ENCODE measurements at regions not wholly inside any gene's neighbourhood (a gene's known extent, or its start where the extent isn't known, plus 50 kb on each side); places are given as distances from the start of the nearest gene placed in this dataset.

DNA sequence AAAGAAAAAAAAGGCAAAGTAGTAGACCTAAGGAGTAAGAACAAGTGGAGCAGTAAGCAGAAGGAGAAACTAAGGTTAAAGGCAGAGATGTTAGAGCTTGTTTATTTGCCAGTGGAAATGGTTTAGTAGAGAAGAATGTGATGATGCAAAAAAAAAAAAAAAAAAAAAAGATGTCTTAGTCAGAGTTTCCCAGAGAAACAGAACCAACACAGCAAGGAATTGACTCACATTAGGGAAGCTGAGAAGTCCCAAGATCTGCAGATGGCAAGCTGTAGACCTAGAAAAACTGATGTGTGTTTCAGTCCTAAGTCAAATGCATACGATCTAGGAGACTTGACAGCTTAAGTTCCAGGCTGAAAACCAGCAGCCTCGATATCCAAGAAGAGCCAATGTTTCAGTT is 1548.8 kb upstream of the LRRTM1 start:
- H3K4me1 ChIP-seq = no peaks in the 10 kb centered on the region
- no peaks in the 10 kb centered on the region for H3K36me3 ChIP-seq
- no peaks in the 10 kb centered on the region for H3K27me3 ChIP-seq
- intact Hi-C loops (cut with DNase I) = no loop called here
- no peak for DNase-seq
- no peak for TF ChIP-seq CTCF (IDR thresholded peaks at IDR 0.05)
- no peak overlapping the region for H3K9ac ChIP-seq (ENCODE audit: low read depth in 2 of 2, low read length in 2 of 2)
- no peak overlapping the region for H3K27ac ChIP-seq
- H3K9me3 ChIP-seq = no peaks in the 10 kb centered on the region
- H3K4me3 ChIP-seq = no peak overlapping the region

- intact Hi-C loops (cut with DNase I) = no loop called here
- Histone ChIP-seq H3K4me3 (no peak overlapping the region), H3K9me3 (no peaks in the 10 kb centered on the region), H3K36me3 (no peaks in the 10 kb centered on the region), H3K27ac (no peak overlapping the region), H3K27me3 (no peaks in the 10 kb centered on the region), H3K4me1 (no peaks in the 10 kb centered on the region), H3K9ac (ENCODE audit: low read depth in 2 of 2, low read length in 2 of 2) (no peak overlapping the region)
- TF ChIP-seq CTCF (IDR thresholded peaks at IDR 0.05) = no peak
- no peak for DNase-seq
These were observed 1548.1 kb upstream of the LRRTM1 start for GRCh38 chr2:81852651-81853050.

GRCh38 chr2:81839780-81840179 is 1535.2 kb upstream of the LRRTM1 start:
- DNase-seq = no peak
- H3K4me1 ChIP-seq = no peaks in the 10 kb centered on the region
- no peak overlapping the region for H3K4me3 ChIP-seq
- H3K27me3 ChIP-seq = no peaks in the 10 kb centered on the region
- H3K9me3 ChIP-seq = no peaks in the 10 kb centered on the region
- intact Hi-C loops (cut with DNase I) = no loop called here
- no peak for TF ChIP-seq CTCF (IDR thresholded peaks at IDR 0.05)
- no peaks in the 10 kb centered on the region for H3K36me3 ChIP-seq
- H3K9ac ChIP-seq (ENCODE audit: low read depth in 2 of 2, low read length in 2 of 2) = no peak overlapping the region
- H3K27ac ChIP-seq = no peak overlapping the region

DNA sequence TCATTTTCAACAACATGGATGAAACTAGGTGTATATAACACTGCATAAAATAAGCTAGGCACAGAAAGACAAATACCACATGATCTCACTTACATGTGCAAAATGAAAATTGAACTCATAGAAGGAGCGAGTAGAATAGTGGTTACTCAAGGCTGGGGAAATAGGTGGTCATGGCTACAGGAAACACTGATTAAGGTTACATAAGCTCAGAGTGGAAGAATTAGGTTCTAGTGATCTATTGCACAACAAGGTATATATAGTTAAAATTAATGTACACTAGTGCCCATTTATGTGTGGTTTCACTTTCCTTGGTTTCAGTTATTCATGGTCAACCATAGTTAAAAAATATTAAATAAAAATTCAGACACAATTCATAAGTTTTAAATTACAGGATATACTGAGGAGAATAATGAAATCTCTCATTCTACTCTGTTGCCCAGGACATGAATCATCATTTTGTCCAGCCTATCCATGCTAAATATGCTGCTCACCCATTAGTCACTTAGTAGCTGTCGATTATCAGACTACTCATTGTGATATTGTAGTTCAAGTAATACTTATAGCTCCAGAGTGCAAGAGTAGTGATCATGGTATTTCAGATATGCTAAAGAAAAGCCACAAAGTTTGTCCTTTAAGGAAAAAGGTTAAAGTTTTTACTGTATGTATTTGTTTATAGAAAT is 1530.9 kb upstream of the LRRTM1 start:
- H3K4me3 ChIP-seq = no peak overlapping the region
- no peaks in the 10 kb centered on the region for H3K9me3 ChIP-seq
- H3K27me3 ChIP-seq = no peaks in the 10 kb centered on the region
- intact Hi-C loops (cut with DNase I) = no loop called here
- no peaks in the 10 kb centered on the region for H3K4me1 ChIP-seq
- no peak for TF ChIP-seq CTCF (IDR thresholded peaks at IDR 0.05)
- DNase-seq = no peak
- H3K27ac ChIP-seq = no peak overlapping the region
- no peaks in the 10 kb centered on the region for H3K36me3 ChIP-seq
- no peak overlapping the region for H3K9ac ChIP-seq (ENCODE audit: low read depth in 2 of 2, low read length in 2 of 2)

DNA sequence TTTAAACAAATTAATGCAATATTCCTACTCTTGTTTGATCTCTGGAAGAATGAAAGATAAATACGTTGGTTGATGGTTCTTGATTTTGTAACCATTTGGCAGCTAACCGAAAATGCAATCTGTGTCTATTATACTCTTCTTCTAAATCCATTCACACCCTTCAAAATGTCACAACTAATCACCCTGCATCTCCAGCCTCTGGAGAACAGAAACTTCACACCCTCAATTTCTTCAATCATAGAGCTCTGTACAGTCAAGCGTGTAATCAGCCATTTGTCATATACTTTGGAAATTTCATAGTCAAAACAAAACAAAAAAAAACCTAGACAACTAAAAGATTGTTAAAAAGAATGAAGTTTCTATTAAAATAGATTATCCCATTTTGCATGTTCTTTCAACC is 1482.3 kb upstream of the LRRTM1 start:
- Histone ChIP-seq H3K9ac (ENCODE audit: low read depth in 2 of 2, low read length in 2 of 2) (no peak overlapping the region), H3K4me1 (no peaks in the 10 kb centered on the region), H3K9me3 (no peaks in the 10 kb centered on the region), H3K27ac (no peak overlapping the region), H3K36me3 (no peaks in the 10 kb centered on the region), H3K4me3 (no peak overlapping the region), H3K27me3 (no peaks in the 10 kb centered on the region)
- intact Hi-C loops (cut with DNase I) = no loop called here
- DNase-seq = no peak
- TF ChIP-seq CTCF (IDR thresholded peaks at IDR 0.05) = no peak
